B cell (primary cell): ENCODE measurements at regions not wholly inside any gene's neighbourhood (a gene's known extent, or its start where the extent isn't known, plus 50 kb on each side); places are given as distances from the start of the nearest gene placed in this dataset.

ENCODE experiments used
- CTCF ChIP-seq: fragments of 200-600 bp; IDR thresholded peaks from one replicate; pipeline ENCODE4 v1.8.0; 2022; ENCODE audit warnings: antibody characterized with exemption, mild to moderate bottlenecking
- EZH2 ChIP-seq: IDR thresholded peaks from 2 replicates; pipeline ENCODE4 v1.6.1; 2012; ENCODE audit warnings: borderline replicate concordance, low read depth, mild to moderate bottlenecking, moderate library complexity, low read length; ENCODE audit not compliant: insufficient read depth, poor library complexity, severe bottlenecking

DNA sequence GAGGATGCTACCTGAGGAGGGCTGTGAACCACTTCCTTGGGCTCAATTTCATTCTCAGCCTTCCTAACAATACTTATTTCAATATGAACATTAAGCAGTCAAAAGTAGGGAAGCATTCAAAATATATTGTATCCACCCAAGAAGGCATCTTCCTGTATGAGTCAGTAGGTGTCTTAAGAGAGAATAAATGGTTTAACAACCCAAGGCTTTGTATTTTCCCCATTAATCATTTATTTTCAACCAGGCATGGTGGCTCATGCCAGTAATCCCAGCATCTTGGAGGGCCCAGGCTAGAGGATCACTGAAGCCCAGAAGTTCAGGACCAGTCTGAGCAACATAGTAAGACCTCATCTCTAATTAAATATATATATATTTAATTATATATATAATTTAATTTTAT lies 74.5 kb upstream of the MARCKS start:
- TF ChIP-seq CTCF = no peak
- TF ChIP-seq EZH2 = no peak
